HL-60 (cell line): ENCODE measurements at regions not wholly inside any gene's neighbourhood (a gene's known extent, or its start where the extent isn't known, plus 50 kb on each side); places are given as distances from the start of the nearest gene placed in this dataset.
A peak's percentile ranks its signal among the peaks of the same experiment; 100 is the strongest.

Experiments
- DNase-seq, 2 experiments: peaks; one replicate each; pipeline ENCODE4 v3.0.0-alpha.2; 2010 to 2020; ENCODE audit warnings: low read depth in 1 of 2, low spot score in 1 of 2
- H3K27ac ChIP-seq: fragments of 250-450 bp; sonication (Bioruptor Pico); replicated peaks from 2 replicates; pipeline ENCODE4 v1.5.1; 2020; ENCODE audit warnings: mild to moderate bottlenecking, moderate library complexity
- H3K27me3 ChIP-seq: fragments of 250-450 bp; sonication (Bioruptor Pico); 2 replicates; pipeline ENCODE4 v1.5.1; 2021; ENCODE audit warnings: mild to moderate bottlenecking, moderate library complexity; ENCODE audit not compliant: insufficient read depth, poor library complexity, severe bottlenecking
- H3K4me3 ChIP-seq: replicated peaks from 2 replicates; pipeline ENCODE4 v1.5.1; 2011; ENCODE audit warnings: mild to moderate bottlenecking, control low read depth, low read length; ENCODE audit not compliant: insufficient read depth
- GABPA ChIP-seq: IDR thresholded peaks from 2 replicates; pipeline ENCODE4 v1.6.1; 2012; ENCODE audit warnings: low read depth
- POLR2AphosphoS5 ChIP-seq: IDR thresholded peaks from 2 replicates; pipeline ENCODE4 v1.6.1; 2012; ENCODE audit warnings: low read depth
- SPI1 ChIP-seq: IDR thresholded peaks from 2 replicates; pipeline ENCODE4 v1.6.1; 2012; ENCODE audit warnings: low read depth, mild to moderate bottlenecking, borderline replicate concordance
- TF ChIP-seq, protein P1 (sequence below): IDR thresholded peaks from 2 replicates; pipeline ENCODE4 v1.6.1; 2012; ENCODE audit warnings: low read depth; ENCODE audit not compliant: insufficient replicate concordance
- TF ChIP-seq, protein P2 (sequence below): IDR thresholded peaks from one replicate; pipeline ENCODE4 v1.5.1; 2011; ENCODE audit warnings: low read length, control low read depth, inconsistent platforms; ENCODE audit not compliant: insufficient read depth

DNA sequence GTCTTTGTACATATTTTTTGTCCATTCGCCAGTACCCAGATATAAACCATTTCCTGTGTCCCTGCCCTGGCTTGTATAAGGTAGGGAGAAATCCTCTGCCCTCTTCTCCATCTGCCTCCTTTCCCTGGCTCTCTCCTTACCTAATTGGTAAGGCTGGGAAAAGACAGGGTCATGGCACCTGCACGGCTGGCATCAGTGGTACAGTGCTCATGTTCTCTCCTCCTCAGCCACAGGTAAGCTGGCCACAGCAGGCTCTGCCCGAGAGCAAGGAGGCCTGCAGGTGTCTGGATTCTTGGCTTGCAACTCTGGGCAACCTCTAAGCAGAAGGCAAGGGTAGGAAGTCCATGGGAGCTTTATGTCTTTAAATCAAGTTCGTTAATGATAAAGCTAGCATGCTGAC is 419.9 kb downstream of the BUD13 start:
- Histone ChIP-seq H3K27ac (no peak overlapping the region), H3K27me3 (no peaks in the 10 kb centered on the region), H3K4me3 (no peak overlapping the region)
- TF ChIP-seq, protein P1, sequence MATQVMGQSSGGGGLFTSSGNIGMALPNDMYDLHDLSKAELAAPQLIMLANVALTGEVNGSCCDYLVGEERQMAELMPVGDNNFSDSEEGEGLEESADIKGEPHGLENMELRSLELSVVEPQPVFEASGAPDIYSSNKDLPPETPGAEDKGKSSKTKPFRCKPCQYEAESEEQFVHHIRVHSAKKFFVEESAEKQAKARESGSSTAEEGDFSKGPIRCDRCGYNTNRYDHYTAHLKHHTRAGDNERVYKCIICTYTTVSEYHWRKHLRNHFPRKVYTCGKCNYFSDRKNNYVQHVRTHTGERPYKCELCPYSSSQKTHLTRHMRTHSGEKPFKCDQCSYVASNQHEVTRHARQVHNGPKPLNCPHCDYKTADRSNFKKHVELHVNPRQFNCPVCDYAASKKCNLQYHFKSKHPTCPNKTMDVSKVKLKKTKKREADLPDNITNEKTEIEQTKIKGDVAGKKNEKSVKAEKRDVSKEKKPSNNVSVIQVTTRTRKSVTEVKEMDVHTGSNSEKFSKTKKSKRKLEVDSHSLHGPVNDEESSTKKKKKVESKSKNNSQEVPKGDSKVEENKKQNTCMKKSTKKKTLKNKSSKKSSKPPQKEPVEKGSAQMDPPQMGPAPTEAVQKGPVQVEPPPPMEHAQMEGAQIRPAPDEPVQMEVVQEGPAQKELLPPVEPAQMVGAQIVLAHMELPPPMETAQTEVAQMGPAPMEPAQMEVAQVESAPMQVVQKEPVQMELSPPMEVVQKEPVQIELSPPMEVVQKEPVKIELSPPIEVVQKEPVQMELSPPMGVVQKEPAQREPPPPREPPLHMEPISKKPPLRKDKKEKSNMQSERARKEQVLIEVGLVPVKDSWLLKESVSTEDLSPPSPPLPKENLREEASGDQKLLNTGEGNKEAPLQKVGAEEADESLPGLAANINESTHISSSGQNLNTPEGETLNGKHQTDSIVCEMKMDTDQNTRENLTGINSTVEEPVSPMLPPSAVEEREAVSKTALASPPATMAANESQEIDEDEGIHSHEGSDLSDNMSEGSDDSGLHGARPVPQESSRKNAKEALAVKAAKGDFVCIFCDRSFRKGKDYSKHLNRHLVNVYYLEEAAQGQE = no peak
- TF ChIP-seq POLR2AphosphoS5 (no peak), GABPA (no peak), SPI1 (no peak)
- TF ChIP-seq, protein P2, sequence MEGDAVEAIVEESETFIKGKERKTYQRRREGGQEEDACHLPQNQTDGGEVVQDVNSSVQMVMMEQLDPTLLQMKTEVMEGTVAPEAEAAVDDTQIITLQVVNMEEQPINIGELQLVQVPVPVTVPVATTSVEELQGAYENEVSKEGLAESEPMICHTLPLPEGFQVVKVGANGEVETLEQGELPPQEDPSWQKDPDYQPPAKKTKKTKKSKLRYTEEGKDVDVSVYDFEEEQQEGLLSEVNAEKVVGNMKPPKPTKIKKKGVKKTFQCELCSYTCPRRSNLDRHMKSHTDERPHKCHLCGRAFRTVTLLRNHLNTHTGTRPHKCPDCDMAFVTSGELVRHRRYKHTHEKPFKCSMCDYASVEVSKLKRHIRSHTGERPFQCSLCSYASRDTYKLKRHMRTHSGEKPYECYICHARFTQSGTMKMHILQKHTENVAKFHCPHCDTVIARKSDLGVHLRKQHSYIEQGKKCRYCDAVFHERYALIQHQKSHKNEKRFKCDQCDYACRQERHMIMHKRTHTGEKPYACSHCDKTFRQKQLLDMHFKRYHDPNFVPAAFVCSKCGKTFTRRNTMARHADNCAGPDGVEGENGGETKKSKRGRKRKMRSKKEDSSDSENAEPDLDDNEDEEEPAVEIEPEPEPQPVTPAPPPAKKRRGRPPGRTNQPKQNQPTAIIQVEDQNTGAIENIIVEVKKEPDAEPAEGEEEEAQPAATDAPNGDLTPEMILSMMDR = no peak
- no peak for DNase-seq

DNA sequence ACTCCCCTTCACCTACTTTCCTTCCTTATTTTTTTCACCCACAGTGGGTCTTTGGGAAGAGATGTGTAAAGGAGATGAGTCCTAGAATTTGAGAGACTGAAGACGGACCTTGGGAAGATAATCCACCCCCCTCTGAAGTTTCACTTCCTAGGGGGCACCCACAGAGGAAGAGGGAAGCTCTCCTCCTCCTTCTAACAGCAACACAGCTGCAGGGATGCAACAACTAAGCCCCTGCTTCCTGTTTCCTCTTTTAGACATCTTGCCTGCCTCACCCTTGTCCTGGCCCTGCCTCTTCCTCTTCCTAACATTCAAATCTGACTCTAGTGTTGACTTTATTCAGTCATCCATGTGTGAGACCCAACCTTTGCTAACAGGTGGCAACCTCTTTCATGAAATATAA is 424.6 kb downstream of the BUD13 start:
- DNase-seq = peak; percentile 7 to 74
- Histone ChIP-seq H3K27me3 (no peaks in the 10 kb centered on the region), H3K27ac (no peak overlapping the region), H3K4me3 (no peak overlapping the region)
- TF ChIP-seq POLR2AphosphoS5 (no peak), SPI1 (peak; percentile 37; the same call in 1 of the 2 replicates)
- TF ChIP-seq, protein P2 = no peak

DNA sequence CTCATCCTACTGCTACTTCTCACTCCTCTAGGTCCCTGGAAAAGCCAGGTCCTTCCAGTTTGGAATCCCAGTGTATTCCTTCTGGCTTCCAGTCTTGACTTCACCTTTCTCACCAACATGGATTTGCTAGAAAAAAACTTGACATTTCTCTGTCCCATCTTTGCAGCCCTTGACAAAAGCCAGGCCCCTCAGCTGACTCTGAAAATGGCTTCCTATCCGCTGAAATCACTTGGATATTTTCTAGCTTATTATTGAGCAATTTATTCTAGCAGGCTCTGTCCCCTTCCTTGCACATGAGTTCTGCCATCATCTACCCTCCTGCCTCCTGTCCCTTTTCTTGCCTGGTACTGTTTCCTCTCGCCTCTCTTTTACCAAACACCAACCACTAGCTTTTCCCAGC is 427.2 kb downstream of the BUD13 start:
- TF ChIP-seq, protein P2 = no peak
- TF ChIP-seq, protein P1 = no peak
- no peak for TF ChIP-seq GABPA
- TF ChIP-seq POLR2AphosphoS5 = no peak
- TF ChIP-seq SPI1 = no peak
- DNase-seq = no peak
- Histone ChIP-seq H3K27ac (no peak overlapping the region), H3K4me3 (no peak overlapping the region), H3K27me3 (no peaks in the 10 kb centered on the region)

DNA sequence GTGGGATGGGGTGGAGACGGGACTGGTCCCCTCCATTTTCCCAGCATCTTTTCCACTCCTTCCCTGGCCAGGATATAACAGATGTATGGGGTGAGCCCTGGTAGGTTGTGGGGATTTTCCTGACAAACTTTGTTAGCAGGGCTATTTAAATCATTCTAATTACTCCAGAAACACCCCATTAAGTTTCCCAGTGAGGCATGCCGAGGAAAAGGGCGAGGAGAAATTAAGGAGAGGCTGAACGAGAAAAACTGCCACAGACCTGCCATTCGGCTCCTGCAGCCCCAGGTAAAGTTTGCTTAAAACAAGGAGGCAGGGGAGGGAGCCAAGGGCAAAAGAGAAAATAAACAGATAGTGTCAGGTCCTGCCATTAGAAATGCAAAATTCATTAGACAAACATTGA is 428.2 kb downstream of the BUD13 start:
- Histone ChIP-seq H3K27me3 (no peaks in the 10 kb centered on the region), H3K27ac (no peak overlapping the region), H3K4me3 (no peak overlapping the region)
- TF ChIP-seq, protein P1 = no peak
- no peak for TF ChIP-seq POLR2AphosphoS5
- TF ChIP-seq, protein P2 = no peak
- TF ChIP-seq SPI1 = no peak
- TF ChIP-seq GABPA = no peak
- no peak for DNase-seq
